Hepatocyte (in vitro differentiated cells): ENCODE measurements at regions not wholly inside any gene's neighbourhood (a gene's known extent, or its start where the extent isn't known, plus 50 kb on each side); places are given as distances from the start of the nearest gene placed in this dataset.

ENCODE experiments used
- DNase-seq: peaks from one replicate; pipeline ENCODE4 v3.0.0-alpha.2; 2016; ENCODE audit warnings: low spot score
- H2AFZ ChIP-seq: fragments of 200-600 bp; sonication (generic); 2 replicates; pipeline ENCODE4 v1.6.0; 2016; ENCODE audit warnings: antibody characterized with exemption, mild to moderate bottlenecking
- H3K27ac ChIP-seq: fragments of 200-600 bp; sonication (generic); 2 replicates; pipeline ENCODE4 v1.5.1; 2016; ENCODE audit warnings: mild to moderate bottlenecking
- H3K27me3 ChIP-seq: fragments of 200-600 bp; sonication (generic); 2 replicates; pipeline ENCODE4 v1.6.1; 2016
- H3K36me3 ChIP-seq: fragments of 200-600 bp; sonication (generic); replicated peaks from 2 replicates; pipeline ENCODE4 v1.5.1; 2016; ENCODE audit warnings: low read depth; ENCODE audit not compliant: insufficient read depth
- H3K4me1 ChIP-seq: fragments of 200-600 bp; sonication (generic); 2 replicates; pipeline ENCODE4 v1.5.1; 2016; ENCODE audit warnings: mild to moderate bottlenecking, moderate library complexity; ENCODE audit not compliant: insufficient read depth
- H3K4me2 ChIP-seq: fragments of 200-600 bp; sonication (generic); 2 replicates; pipeline ENCODE4 v1.6.0; 2016
- H3K4me3 ChIP-seq: fragments of 200-600 bp; sonication (generic); 2 replicates; pipeline ENCODE4 v1.5.1; 2016; ENCODE audit warnings: mild to moderate bottlenecking
- H3K79me2 ChIP-seq: fragments of 200-600 bp; sonication (generic); 2 replicates; pipeline ENCODE4 v1.6.0; 2017; ENCODE audit warnings: mild to moderate bottlenecking
- H3K9me2 ChIP-seq: fragments of 200-600 bp; sonication (generic); replicated peaks from 2 replicates; pipeline ENCODE4 v1.6.0; 2017; ENCODE audit warnings: mild to moderate bottlenecking; ENCODE audit not compliant: insufficient read depth
- H3K9me3 ChIP-seq: fragments of 200-600 bp; sonication (generic); 2 replicates; pipeline ENCODE4 v1.5.1; 2016; ENCODE audit warnings: low read depth, mild to moderate bottlenecking
- H4K20me1 ChIP-seq: fragments of 200-600 bp; sonication (generic); 2 replicates; pipeline ENCODE4 v1.6.0; 2016; ENCODE audit warnings: mild to moderate bottlenecking; ENCODE audit not compliant: insufficient read depth, poor library complexity, severe bottlenecking
- EZH2 ChIP-seq: fragments of 200-600 bp; sonication (generic); IDR thresholded peaks from 2 replicates; pipeline ENCODE4 v1.6.1; 2016; ENCODE audit warnings: antibody characterized with exemption, mild to moderate bottlenecking, borderline replicate concordance
- EZH2phosphoT487 ChIP-seq: fragments of 200-600 bp; sonication (generic); IDR thresholded peaks from one replicate; pipeline ENCODE4 v1.6.1; 2018; ENCODE audit warnings: antibody characterized with exemption, mild to moderate bottlenecking, low read depth, moderate library complexity; ENCODE audit not compliant: unreplicated experiment, severe bottlenecking
- WGBS: methylation state at CpG from one replicate; pipeline ENCODE4 v1.1.6; 2016; ENCODE audit warnings: low lambda C conversion rate; ENCODE audit errors: missing lambda C conversion rate; 5-methylcytosine and 5-hydroxymethylcytosine counted together
- TF ChIP-seq, protein P1 (sequence below): fragments of 200-600 bp; sonication (generic); IDR thresholded peaks from 2 replicates; pipeline ENCODE4 v1.5.1; 2016; ENCODE audit warnings: antibody characterized with exemption, mild to moderate bottlenecking; ENCODE audit not compliant: poor library complexity

DNA sequence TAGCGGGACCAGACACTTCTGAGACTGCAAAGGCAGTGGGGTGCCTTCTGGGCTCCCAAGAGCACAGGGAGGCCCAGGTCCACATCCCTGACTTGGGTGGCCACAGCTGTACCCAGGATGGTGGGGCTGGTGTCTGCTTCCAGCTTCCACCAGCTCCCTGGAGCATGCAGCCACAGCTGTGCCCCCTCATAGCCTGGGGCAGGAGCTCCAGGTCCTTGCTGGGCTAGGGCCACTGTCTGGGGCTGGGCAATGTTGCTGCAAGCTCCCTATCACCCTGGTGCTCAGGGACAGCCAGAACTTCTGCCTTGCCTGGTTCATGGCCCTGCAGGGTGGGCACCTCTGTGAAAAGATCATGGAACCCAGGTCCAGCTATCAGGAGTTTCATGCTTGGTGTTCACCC is 673.9 kb downstream of the SH3BGRL start:
- no peaks in the 10 kb centered on the region for H3K79me2 ChIP-seq
- no peaks in the 10 kb centered on the region for H3K9me2 ChIP-seq
- DNase-seq: no peak
- H3K36me3 ChIP-seq: no peaks in the 10 kb centered on the region
- no peak overlapping the region for H2AFZ ChIP-seq
- 75% methylated on average over 1 of the region's 1 CpG for WGBS
- H3K4me2 ChIP-seq: no peak overlapping the region
- no peaks in the 10 kb centered on the region for H3K9me3 ChIP-seq
- H3K4me1 ChIP-seq: no peaks in the 10 kb centered on the region
- no peaks in the 10 kb centered on the region for H4K20me1 ChIP-seq
- H3K27ac ChIP-seq: no peak overlapping the region
- TF ChIP-seq EZH2 (no peak), EZH2phosphoT487 (no peak)
- TF ChIP-seq, protein P1, sequence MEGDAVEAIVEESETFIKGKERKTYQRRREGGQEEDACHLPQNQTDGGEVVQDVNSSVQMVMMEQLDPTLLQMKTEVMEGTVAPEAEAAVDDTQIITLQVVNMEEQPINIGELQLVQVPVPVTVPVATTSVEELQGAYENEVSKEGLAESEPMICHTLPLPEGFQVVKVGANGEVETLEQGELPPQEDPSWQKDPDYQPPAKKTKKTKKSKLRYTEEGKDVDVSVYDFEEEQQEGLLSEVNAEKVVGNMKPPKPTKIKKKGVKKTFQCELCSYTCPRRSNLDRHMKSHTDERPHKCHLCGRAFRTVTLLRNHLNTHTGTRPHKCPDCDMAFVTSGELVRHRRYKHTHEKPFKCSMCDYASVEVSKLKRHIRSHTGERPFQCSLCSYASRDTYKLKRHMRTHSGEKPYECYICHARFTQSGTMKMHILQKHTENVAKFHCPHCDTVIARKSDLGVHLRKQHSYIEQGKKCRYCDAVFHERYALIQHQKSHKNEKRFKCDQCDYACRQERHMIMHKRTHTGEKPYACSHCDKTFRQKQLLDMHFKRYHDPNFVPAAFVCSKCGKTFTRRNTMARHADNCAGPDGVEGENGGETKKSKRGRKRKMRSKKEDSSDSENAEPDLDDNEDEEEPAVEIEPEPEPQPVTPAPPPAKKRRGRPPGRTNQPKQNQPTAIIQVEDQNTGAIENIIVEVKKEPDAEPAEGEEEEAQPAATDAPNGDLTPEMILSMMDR: no peak
- H3K4me3 ChIP-seq: no peak overlapping the region
- no peaks in the 10 kb centered on the region for H3K27me3 ChIP-seq

DNA sequence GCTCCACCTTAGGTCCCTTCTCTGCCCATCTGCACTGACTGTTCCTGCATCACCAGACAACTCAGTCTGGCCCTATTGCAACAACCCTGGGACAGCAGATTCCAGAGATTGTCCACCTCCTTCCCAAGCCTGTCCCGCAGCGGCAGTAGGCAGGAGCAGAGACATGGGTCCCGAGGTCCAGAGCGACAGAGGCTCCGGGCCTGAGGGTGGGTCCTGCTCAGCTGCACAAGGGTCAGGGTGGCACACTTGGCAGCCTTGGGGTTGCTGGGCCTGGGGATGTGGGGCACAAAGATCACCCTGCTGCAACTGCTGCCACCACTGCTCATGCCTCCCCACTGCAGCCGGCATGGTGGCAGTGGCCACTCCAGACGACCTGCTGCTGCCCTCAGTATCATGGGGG is 674.5 kb downstream of the SH3BGRL start:
- TF ChIP-seq EZH2phosphoT487: no peak
- TF ChIP-seq EZH2: no peak
- TF ChIP-seq, protein P1: no peak

DNA sequence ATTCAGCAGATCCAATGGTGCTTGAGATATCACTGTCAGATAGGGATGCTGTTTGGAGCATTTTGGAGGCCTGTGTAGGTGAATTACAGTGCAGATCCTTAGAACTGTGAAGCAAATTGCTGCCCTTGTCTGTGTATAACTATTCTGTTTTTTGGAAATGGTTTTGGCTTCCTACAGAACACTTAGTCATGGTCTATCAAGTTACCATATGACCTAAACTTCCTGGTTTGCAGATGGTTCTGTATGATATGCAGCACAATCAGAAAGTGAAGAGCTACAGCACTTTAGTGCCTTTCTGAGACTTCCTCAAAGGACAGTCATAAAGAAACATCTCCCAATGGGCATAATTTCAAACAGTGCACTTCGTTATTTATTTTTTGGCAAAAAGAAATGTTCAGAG is 688.6 kb downstream of the SH3BGRL start:
- WGBS: 43% methylated on average over 1 of the region's 1 CpG
- no peaks in the 10 kb centered on the region for H3K9me3 ChIP-seq
- TF ChIP-seq EZH2 (no peak), EZH2phosphoT487 (no peak)
- TF ChIP-seq, protein P1: no peak
- no peak overlapping the region for H3K4me2 ChIP-seq
- H2AFZ ChIP-seq: no peak overlapping the region
- H3K36me3 ChIP-seq: no peaks in the 10 kb centered on the region
- no peak overlapping the region for H3K4me3 ChIP-seq
- H3K27ac ChIP-seq: no peak overlapping the region
- no peaks in the 10 kb centered on the region for H4K20me1 ChIP-seq
- H3K9me2 ChIP-seq: no peaks in the 10 kb centered on the region
- no peaks in the 10 kb centered on the region for H3K79me2 ChIP-seq
- H3K4me1 ChIP-seq: no peaks in the 10 kb centered on the region
- no peaks in the 10 kb centered on the region for H3K27me3 ChIP-seq
- DNase-seq: no peak

More for the DNA sequence above, 674.5 kb downstream of the SH3BGRL start:
- DNase-seq: no peak
- no peaks in the 10 kb centered on the region for H3K36me3 ChIP-seq
- H3K4me3 ChIP-seq: no peak overlapping the region
- no peaks in the 10 kb centered on the region for H3K9me2 ChIP-seq
- H3K27ac ChIP-seq: no peak overlapping the region
- no peaks in the 10 kb centered on the region for H3K79me2 ChIP-seq
- H2AFZ ChIP-seq: no peak overlapping the region
- H3K9me3 ChIP-seq: no peaks in the 10 kb centered on the region
- no peaks in the 10 kb centered on the region for H3K4me1 ChIP-seq
- H3K4me2 ChIP-seq: no peak overlapping the region
- H3K27me3 ChIP-seq: no peaks in the 10 kb centered on the region
- 80% methylated on average over 7 of the region's 7 CpGs for WGBS
- H4K20me1 ChIP-seq: no peaks in the 10 kb centered on the region

DNA sequence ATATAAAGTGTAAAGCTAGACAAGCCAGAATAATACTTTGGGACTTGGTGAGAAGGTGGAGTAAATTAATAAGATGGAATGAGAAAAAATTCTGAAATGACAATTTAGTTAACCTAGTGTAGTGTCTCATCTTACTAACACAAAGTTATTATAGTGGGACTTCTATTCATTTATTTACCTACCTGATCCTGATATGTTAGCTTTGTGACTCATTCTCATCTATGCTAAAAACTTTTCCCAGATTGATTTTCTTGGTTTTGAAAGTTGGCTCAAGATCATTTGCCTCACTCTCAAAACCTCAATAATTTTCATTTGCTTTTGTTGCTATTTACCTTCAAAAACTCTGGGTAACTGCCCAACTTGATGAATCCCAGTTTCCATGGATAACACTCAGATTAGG is 698.6 kb downstream of the SH3BGRL start:
- H3K36me3 ChIP-seq: no peaks in the 10 kb centered on the region
- no peaks in the 10 kb centered on the region for H3K9me2 ChIP-seq
- no peak overlapping the region for H3K27ac ChIP-seq
- H3K4me1 ChIP-seq: no peaks in the 10 kb centered on the region
- H3K27me3 ChIP-seq: no peaks in the 10 kb centered on the region
- H4K20me1 ChIP-seq: no peaks in the 10 kb centered on the region
- no peaks in the 10 kb centered on the region for H3K9me3 ChIP-seq
- H3K79me2 ChIP-seq: no peaks in the 10 kb centered on the region
- H3K4me3 ChIP-seq: no peak overlapping the region
- no peak for DNase-seq
- TF ChIP-seq, protein P1: no peak
- TF ChIP-seq EZH2phosphoT487 (no peak), EZH2 (no peak)
- no peak overlapping the region for H3K4me2 ChIP-seq
- no peak overlapping the region for H2AFZ ChIP-seq
